Brain microvascular endothelial cell (primary cell): ENCODE measurements at regions not wholly inside any gene's neighbourhood (a gene's known extent, or its start where the extent isn't known, plus 50 kb on each side); places are given as distances from the start of the nearest gene placed in this dataset.
"Not testable (repeated sequence)": the region's sequence is repeated elsewhere in the genome, so short reads cannot be mapped to it uniquely, and the experiment has no call there.

ENCODE experiments used
- DNase-seq: peaks from one replicate; pipeline ENCODE4 v3.0.0-alpha.2; 2020
- H3K27ac ChIP-seq: fragments of 250-450 bp; sonication (Bioruptor Pico); 2 replicates; pipeline ENCODE4 v1.5.1; 2020; ENCODE audit warnings: mild to moderate bottlenecking, moderate library complexity
- H3K27me3 ChIP-seq: fragments of 250-450 bp; sonication (Bioruptor Pico); replicated peaks from 2 replicates; pipeline ENCODE4 v1.5.1; 2020; ENCODE audit warnings: mild to moderate bottlenecking
- H3K36me3 ChIP-seq: fragments of 250-450 bp; sonication (Bioruptor Pico); replicated peaks from 2 replicates; pipeline ENCODE4 v1.5.1; 2020; ENCODE audit warnings: mild to moderate bottlenecking
- H3K4me3 ChIP-seq: 2 replicates; pipeline ENCODE4 v1.5.1; 2011; ENCODE audit warnings: low read depth, mild to moderate bottlenecking, control low read depth, low read length, moderate library complexity
- CTCF ChIP-seq: IDR thresholded peaks from 2 replicates; pipeline ENCODE4 v1.5.1; 2011; ENCODE audit warnings: low read depth, mild to moderate bottlenecking, moderate library complexity, low read length, control low read depth, inconsistent platforms; ENCODE audit errors: missing control alignments
- in situ Hi-C: cut with HindIII; loops from 2 replicates; pipeline ENCODE4 v1.10.0; 2017; ENCODE audit warnings: low sequenced_read_pairs, low pct_ligation_motif_present

- in situ Hi-C loops = no loop called here
- Histone ChIP-seq H3K36me3 (no peaks in the 10 kb centered on the region), H3K27me3 (no peaks in the 10 kb centered on the region), H3K27ac (no peak overlapping the region), H3K4me3 (no peak overlapping the region)
- DNase-seq = no peak
- no peak for TF ChIP-seq CTCF
Observed at GRCh38 chr14:56064513-56064912, 53.7 kb upstream of the PELI2 start.

GRCh38 chr14:56065199-56065598, 53.0 kb upstream of the PELI2 start:
- in situ Hi-C loops, DNase-seq, H3K36me3 ChIP-seq, H3K4me3 ChIP-seq, H3K27me3 ChIP-seq, H3K27ac ChIP-seq: not testable (repeated sequence)

- in situ Hi-C loops = no loop called here
Observed at GRCh38 chr14:56065621-56066290, 52.5 kb upstream of the PELI2 start.

More at GRCh38 chr14:56065621-56066290, 52.5 kb upstream of the PELI2 start:
- Histone ChIP-seq H3K27me3 (no peaks in the 10 kb centered on the region), H3K4me3 (no peak overlapping the region), H3K36me3 (no peaks in the 10 kb centered on the region), H3K27ac (no peak overlapping the region)
- no peak for DNase-seq
- no peak for TF ChIP-seq CTCF
